A673 (cell line): ENCODE measurements at regions not wholly inside any gene's neighbourhood (a gene's known extent, or its start where the extent isn't known, plus 50 kb on each side); places are given as distances from the start of the nearest gene placed in this dataset.

Experiments used
- BruUV-seq: library from RNA; stranded (reverse); fragments of 400-500 nt; replicated peaks from 2 replicates; lab custom pipeline; 2021; lab: Mats Ljungman, UMichigan
- CTCF ChIA-PET: fragments of 300-600 bp; sonication (Branson Sonifier 250); formaldehyde crosslinking; loops from one replicate; lab custom pipeline; 2022; ENCODE audit warnings: antibody characterized with exemption; lab: Charles Lee
- POLR2A ChIA-PET: fragments of 300-600 bp; sonication (Branson Sonifier 250); formaldehyde crosslinking; loops from one replicate; lab custom pipeline; 2022; ENCODE audit warnings: antibody characterized with exemption; ENCODE audit not compliant: low non-redundant PET; lab: Charles Lee
- DNase-seq: peaks from one replicate; pipeline ENCODE4 v3.0.0-alpha.2; 2015; ENCODE audit warnings: low spot score
- H3K27ac ChIP-seq: fragments of 200-600 bp; sonication (generic); 2 replicates; pipeline ENCODE4 v1.5.1; 2016; ENCODE audit warnings: mixed run types, low read depth, mild to moderate bottlenecking, mixed read lengths, antibody characterized with exemption, low read length; ENCODE audit not compliant: poor library complexity, severe bottlenecking
- H3K27me3 ChIP-seq: fragments of 200-600 bp; sonication (generic); replicated peaks from 2 replicates; pipeline ENCODE4 v1.6.1; 2017; ENCODE audit warnings: mixed run types, low read depth, mild to moderate bottlenecking, mixed read lengths, antibody characterized with exemption, low read length; ENCODE audit not compliant: insufficient read depth, poor library complexity
- H3K36me3 ChIP-seq: fragments of 200-600 bp; sonication (generic); 2 replicates; pipeline ENCODE4 v1.6.1; 2016; ENCODE audit warnings: mixed run types, mild to moderate bottlenecking, mixed read lengths, antibody characterized with exemption, low read length; ENCODE audit not compliant: insufficient read depth, poor library complexity, severe bottlenecking
- H3K4me1 ChIP-seq: fragments of 200-600 bp; sonication (generic); 2 replicates; pipeline ENCODE4 v1.6.1; 2017; ENCODE audit warnings: mixed run types, mild to moderate bottlenecking, mixed read lengths, antibody characterized with exemption, low read length; ENCODE audit not compliant: insufficient read depth, poor library complexity, severe bottlenecking
- H3K4me3 ChIP-seq: fragments of 200-600 bp; sonication (generic); 2 replicates; pipeline ENCODE4 v1.5.1; 2016; ENCODE audit warnings: low read depth, mixed run types, mild to moderate bottlenecking, mixed read lengths, low read length; ENCODE audit not compliant: poor library complexity, severe bottlenecking
- H3K9me3 ChIP-seq: fragments of 200-600 bp; sonication (generic); 2 replicates; pipeline ENCODE4 v1.6.1; 2016; ENCODE audit warnings: mixed run types, low read depth, mild to moderate bottlenecking, mixed read lengths, antibody characterized with exemption, low read length; ENCODE audit not compliant: poor library complexity, severe bottlenecking
- EZH2 ChIP-seq: fragments of 200-600 bp; sonication (generic); IDR thresholded peaks from 2 replicates; pipeline ENCODE4 v1.6.1; 2017; ENCODE audit warnings: borderline replicate concordance, low read depth, mild to moderate bottlenecking, mixed read lengths, antibody characterized with exemption, low read length; ENCODE audit not compliant: poor library complexity, severe bottlenecking
- intact Hi-C: fragments of 100-400 bp; cut with micrococcal nuclease; formaldehyde crosslinking; loops from one replicate; pipeline ENCODE4 v1.10.0; 2022; ENCODE audit not compliant: unreplicated experiment
- TF ChIP-seq, protein P1 (sequence below): fragments of 300-800, 200-600 bp; sonication (generic); conservative IDR thresholded peaks from 2 replicates; pipeline ENCODE4 v1.5.1; 2017; ENCODE audit warnings: low read depth, mild to moderate bottlenecking, antibody characterized with exemption, low read length, moderate library complexity, mixed read lengths

DNA sequence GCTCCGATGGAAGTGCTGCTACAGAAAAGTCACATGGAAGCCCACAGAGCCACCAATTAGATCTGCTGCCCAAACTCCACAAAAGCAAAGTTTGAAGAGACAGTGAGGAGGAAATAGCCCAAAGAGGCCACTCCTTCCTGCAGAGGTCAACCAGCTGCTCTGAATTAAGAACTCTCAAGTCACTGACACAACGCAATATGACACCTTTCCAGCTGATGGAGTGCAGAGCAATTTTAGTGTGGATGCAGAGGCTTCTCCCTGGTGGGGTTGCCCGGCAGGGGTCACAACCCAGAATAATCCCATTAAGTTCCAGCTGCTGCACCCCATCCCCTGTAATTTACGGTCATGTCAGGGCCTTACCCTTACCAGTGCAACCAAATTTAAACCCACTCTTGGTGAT, 361.9 kb upstream of the JARID2 start:
- Histone ChIP-seq H3K27me3 (no peaks in the 10 kb centered on the region), H3K36me3 (no peaks in the 10 kb centered on the region), H3K9me3 (no peaks in the 10 kb centered on the region), H3K27ac (peak overlapping the region; percentile 60), H3K4me1 (peaks cover 44% of the 10 kb centered on the region), H3K4me3 (no peak overlapping the region)
- no TSS peak for BruUV-seq
- POLR2A ChIA-PET = no interaction called here
- intact Hi-C loops = no loop called here
- CTCF ChIA-PET = no interaction called here
- DNase-seq = peak; percentile 75
- no peak for TF ChIP-seq EZH2
- TF ChIP-seq, protein P1, sequence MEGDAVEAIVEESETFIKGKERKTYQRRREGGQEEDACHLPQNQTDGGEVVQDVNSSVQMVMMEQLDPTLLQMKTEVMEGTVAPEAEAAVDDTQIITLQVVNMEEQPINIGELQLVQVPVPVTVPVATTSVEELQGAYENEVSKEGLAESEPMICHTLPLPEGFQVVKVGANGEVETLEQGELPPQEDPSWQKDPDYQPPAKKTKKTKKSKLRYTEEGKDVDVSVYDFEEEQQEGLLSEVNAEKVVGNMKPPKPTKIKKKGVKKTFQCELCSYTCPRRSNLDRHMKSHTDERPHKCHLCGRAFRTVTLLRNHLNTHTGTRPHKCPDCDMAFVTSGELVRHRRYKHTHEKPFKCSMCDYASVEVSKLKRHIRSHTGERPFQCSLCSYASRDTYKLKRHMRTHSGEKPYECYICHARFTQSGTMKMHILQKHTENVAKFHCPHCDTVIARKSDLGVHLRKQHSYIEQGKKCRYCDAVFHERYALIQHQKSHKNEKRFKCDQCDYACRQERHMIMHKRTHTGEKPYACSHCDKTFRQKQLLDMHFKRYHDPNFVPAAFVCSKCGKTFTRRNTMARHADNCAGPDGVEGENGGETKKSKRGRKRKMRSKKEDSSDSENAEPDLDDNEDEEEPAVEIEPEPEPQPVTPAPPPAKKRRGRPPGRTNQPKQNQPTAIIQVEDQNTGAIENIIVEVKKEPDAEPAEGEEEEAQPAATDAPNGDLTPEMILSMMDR = no peak

DNA sequence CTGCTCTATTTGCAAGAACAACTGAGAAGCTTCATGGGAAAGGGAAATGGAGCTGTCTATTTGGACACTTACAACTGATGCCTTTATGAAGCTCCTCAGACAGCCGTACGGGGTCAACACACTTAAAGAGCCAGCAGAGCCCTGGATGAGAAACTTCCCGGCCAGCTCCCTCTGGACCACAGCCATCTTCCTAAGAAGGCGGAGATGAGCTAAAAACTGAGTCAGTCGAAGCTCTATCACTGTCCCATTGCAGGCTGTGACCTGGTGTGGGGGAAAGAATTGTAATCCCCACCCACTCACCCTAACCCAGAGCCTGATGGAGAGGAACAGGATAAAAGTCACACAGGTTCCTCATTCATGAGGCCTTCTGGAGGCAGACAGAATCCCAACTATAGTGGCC, 360.4 kb upstream of the JARID2 start:
- TF ChIP-seq EZH2 = no peak
- TF ChIP-seq, protein P1 = no peak
- Histone ChIP-seq H3K27me3 (no peaks in the 10 kb centered on the region), H3K9me3 (no peaks in the 10 kb centered on the region), H3K4me1 (peaks cover 32% of the 10 kb centered on the region), H3K36me3 (no peaks in the 10 kb centered on the region), H3K27ac (no peak overlapping the region), H3K4me3 (no peak overlapping the region)
- intact Hi-C loops = no loop called here
- ChIA-PET POLR2A (no interaction called here), CTCF (interaction anchor here (0.6 kb wide), 1 partner anchor 26 kb away, joined by 8 read pairs; no protein-coding TSS in a partner anchor)
- no TSS peak for BruUV-seq
- no peak for DNase-seq

DNA sequence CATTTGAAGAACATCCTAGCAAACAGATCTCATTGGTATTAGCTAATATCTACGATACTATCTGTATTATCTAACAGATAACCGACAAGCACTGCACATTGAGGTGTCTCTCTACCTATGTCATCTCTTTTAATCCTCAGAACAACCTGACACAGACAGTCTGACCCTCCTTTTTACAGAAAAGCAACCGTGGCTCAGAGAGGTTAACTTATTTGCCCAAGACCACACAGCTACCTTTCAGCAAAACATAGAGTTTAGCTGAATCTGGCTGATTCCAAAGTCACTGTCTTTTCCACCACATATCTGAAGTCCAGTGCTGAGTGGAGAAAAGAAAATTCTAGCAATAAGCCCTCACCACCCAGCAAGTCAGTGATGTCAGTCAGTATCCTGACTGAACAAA, 358.7 kb upstream of the JARID2 start:
- Histone ChIP-seq H3K4me3 (no peak overlapping the region), H3K36me3 (no peaks in the 10 kb centered on the region), H3K27ac (no peak overlapping the region), H3K4me1 (peaks cover 24% of the 10 kb centered on the region), H3K9me3 (no peaks in the 10 kb centered on the region), H3K27me3 (no peaks in the 10 kb centered on the region)
- no TSS peak for BruUV-seq
- ChIA-PET CTCF (no interaction called here), POLR2A (no interaction called here)
- intact Hi-C loops = no loop called here
- TF ChIP-seq, protein P1 = no peak
- no peak for TF ChIP-seq EZH2
- DNase-seq = no peak
